NCI-H82 treated with DMSO at 0.1 percent for 48 hours (cell line): ENCODE measurements at regions not wholly inside any gene's neighbourhood (a gene's known extent, or its start where the extent isn't known, plus 50 kb on each side); places are given as distances from the start of the nearest gene placed in this dataset.
A peak's percentile ranks its signal among the peaks of the same experiment; 100 is the strongest.
"Not testable (repeated sequence)": the region's sequence is repeated elsewhere in the genome, so short reads cannot be mapped to it uniquely, and the experiment has no call there.

Experiments
- DNase-seq: peaks from one replicate; lab custom pipeline; 2025; ENCODE audit not compliant: unreplicated experiment; lab: John Stamatoyannopoulos, UW

DNA sequence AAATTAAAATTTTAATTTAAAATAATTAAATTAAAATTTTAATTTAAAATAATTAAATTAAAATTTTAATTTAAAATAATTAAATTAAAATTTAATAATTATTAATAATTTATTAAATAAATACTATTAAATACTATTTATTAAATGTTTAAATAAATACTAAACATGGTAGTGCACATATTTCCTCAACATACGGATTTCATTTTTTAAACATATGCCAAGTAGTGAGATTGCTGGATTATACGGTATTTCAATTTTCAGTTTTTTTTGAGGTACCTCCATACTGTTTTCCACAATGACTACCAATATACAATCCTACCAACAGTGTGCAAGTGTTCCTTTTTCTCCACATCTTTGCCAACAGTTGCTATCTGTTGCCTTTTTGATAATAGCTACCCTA lies 852.9 kb upstream of the CDH8 start:
- DNase-seq, result no peak

DNA sequence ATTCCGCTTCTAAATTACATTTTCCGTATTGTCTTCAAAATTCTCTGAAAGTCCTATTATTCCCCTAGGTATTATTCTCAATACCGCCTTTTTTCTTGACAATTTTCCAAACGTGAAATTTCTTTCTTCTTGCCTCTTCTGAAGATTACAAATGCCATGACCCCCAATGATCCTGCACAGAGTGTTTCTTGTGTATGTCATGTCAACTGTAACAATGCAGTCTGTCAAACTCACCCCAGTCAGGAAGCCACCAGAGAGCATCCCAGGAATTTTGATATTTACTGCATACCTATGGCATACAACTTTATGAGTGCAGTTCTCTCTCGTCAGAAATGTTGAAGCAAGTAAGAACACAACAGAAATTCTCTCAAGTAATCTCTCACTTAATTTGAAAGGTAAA lies 847.3 kb upstream of the CDH8 start:
- no peak for DNase-seq

DNA sequence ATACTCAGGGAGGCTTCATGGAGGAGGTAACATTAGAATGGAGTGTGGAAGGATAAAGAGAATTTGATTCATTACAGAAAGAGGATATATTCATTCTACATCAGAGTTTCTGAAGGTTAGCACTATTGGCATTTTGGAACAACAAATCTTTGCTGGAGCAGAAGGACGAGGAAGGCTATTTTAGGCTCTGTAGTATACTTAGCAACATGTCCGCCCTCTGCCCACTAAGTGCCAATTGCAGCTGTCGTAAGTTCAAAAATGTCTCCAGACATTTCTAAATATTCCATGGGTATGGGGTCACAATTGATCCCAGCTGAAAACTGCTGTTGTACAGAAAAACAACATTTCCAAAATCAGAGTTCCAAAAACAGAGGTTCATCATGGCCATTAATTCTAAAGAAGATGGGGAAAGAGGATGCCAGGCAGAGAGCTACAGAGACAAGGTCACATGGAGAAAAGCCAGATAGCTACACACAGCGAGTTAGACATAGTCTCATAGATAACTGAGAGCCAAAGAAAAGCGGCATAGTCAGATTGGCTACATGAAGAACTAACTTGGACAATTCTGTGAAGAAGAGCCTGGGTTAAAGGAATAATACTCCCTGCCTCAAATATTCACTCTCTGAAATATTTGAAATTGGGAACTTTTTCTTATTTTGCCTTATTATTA lies 846.4 kb upstream of the CDH8 start:
- DNase-seq, result no peak

DNA sequence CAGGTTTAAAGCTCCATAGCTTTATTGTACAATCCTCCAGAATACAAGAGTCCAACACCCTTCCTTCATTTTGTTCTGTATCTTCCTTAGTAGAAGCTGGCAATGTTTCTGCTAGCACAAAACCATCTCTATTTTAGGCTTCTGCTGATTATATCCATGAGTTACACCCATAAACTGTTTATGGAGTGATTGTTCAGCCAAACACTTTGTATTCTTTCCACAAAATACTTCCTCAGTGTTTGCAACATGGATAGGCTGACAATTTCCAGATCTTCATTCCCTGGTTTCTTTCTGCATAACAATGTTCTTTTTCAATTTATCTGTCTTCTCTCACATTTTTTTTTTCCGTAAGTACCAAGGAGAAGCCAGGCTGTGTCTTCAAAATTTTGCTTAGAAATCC lies 839.9 kb upstream of the CDH8 start:
- no peak for DNase-seq

DNA sequence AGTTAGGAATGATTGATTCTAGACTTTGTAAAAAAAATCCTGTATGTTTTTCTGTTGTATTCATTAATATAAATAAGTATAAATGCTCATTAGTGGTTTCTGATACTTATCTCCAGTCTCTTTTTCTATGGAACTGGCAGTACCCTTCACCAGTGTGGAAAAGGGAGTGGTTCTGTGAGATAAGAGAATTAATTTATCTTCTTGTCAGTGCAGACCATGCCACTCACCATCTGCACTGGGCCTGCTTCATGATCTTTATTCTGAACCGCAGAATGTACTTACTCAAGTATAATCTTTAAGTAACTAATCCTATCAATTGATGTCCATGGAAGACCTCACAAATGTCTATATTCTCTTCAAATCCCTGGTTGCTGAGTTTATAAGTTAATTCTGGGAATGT lies 836.1 kb upstream of the CDH8 start:
- peak; percentile 84 for DNase-seq

DNA sequence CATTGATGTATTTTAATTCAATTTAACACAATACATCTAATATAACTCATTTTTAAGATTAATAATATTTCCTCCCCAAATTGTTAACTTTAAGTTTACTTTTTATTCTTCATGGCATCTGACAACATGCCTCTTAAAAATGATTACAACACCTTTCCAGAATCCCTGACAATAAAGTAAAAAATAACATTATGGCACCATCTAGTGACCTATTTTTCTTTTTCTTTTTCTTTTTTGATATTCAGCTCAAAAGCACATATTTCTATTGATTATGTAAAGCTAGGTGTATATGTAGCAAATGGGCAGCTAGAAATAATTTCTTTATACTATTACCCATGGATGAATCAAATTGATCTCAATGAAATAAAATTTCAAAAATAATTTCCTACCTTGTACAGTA lies 834.3 kb upstream of the CDH8 start:
- DNase-seq, result peak; percentile 2

DNA sequence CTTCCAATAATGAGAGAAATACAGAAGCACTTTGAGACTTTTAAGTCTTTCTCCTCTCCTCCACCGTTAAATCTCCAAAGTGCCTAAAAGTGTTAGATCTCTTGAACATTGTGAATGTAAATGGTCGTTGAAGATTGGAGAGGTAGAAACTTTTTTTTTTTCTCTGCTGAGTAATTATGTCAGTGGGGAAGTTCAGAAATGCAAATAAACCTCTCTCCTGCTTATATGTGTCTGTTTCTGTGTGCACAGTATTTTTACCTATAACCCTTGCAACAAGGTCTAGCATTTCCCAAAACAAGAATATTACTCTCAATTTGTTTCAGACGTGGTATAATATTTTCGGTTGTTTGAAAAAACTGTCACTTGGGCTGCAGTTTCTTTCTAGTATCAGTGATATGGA lies 833.6 kb upstream of the CDH8 start:
- DNase-seq, result no peak

DNA sequence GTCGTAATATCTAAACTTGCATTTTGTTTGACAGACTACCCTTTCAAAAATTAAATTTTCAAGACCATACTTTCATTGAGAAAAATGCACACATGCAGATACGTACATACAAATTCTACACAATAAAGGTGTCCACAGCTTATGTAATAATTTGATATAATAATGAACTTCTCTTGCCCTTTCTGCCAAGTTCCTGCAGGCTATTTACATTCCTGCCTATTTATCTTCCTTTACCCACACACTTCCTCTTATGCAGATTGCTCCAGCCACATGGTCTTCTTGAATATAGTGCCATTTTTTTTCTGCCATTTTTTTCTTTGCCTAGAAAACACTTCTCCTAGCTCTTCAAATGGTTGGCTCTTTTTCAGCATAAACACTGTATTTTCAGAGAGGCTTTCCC lies 826.9 kb upstream of the CDH8 start:
- no peak for DNase-seq

DNA sequence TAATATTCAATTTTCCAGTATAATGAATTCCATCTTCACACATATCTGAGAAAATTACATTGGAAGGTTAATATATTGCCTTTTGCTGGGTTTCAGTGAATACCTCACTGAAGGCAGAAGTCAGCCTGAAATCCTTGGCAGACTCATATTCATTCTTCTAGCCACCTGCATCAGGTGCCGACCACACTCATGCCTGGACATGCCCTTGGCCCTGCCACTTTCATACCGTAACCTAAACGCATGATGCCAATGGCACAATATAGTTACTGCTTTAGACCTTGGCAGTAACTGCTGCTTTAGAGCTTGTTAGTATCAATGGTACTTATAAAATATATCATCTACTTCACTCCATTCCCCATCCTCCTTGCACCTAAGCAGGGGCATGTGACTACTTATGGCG lies 817.6 kb upstream of the CDH8 start:
- no peak for DNase-seq

DNA sequence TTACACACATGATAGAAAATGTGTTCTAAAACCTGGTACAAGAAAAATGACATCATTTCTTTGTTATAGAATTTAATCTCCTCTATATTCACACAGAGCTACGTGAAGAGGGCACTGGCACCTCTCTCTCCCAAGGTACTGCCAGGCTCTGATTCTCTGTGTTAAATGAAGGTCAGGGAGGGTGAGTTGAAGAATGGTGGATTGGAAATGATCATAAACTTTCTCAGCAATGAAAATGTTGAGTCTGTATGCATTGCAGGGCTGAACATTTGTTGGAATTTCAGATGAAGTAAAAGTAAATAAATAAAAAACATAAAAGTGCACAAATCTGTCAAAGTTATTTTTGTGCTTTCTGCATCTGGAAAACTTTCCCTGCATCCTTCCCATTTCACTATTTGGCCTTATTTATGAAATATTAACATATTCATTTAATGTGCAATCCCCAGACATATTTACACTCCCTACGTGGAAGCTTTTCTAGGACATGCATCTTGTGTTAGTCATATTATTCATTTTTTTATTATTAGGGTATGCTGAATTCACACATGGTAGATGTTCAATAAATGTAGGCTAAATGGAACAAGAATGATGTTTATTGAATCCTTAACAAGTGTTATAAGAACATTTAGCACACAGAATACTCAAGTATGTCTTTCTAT lies 810.3 kb upstream of the CDH8 start:
- no peak for DNase-seq

DNA sequence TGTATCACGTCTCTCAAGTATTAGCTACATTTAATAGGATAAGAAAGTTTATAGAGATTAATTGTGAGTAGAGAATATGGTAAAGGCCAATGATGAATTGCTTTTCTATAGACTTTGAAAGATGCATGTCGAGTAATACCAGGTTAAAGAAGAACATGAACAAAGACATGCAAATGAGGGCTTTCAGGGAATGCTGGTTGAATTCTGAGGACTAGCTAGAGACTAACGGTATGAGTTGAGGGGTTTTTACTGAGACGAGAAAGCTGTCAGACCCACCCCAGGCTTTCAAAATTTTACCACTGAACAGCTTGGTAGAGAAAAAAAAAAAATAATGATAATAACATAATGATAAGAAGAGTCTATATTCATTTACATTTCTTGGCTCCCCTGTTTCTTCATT lies 796.0 kb upstream of the CDH8 start:
- DNase-seq, result no peak

DNA sequence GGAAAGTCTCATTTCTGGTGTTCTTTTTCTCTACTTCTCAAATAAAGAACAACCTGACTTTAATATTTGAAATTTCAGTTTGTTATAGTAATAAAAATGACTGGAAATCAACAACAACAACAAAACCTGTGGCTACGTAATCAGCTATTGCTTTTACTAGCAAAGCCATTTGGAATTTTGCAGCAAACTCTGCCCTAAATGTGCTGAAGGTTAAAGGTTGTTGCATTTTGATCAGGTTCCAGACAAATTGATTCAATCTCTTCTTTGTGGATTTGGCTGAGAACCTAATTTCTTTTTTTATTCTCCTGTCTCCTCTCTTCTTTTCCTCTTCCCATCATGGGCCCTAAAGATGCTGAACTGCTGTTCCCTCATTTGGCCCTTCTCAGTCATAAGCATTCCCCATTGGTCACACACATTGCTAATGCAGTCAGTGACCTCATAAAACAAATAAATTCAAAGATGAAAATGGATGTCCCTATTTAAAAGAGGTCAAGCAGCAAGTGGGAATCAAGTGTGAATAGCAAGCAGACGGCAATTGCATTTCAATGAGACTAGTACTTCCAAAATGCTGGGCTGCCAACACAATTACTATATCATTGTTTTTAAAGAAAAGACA lies 795.1 kb upstream of the CDH8 start:
- DNase-seq, result no peak

DNA sequence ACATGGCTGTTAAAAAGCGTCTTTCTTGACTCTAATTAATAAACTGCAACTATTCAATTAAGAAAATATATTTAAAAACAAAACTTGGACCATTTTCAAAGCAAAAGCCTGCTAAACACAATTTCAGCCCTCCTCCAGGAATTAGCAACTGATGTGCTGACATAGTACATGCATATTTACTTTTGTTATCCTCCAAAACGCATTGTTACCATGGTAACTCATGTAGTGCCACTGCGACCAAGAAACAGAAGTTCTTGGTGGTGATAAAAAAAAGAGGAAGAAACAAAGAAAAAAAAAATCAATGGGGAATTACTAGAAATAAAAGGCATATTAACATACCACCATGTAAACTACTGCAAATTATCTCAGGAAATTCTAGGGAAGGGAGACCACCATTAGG lies 793.4 kb upstream of the CDH8 start:
- no peak for DNase-seq

DNA sequence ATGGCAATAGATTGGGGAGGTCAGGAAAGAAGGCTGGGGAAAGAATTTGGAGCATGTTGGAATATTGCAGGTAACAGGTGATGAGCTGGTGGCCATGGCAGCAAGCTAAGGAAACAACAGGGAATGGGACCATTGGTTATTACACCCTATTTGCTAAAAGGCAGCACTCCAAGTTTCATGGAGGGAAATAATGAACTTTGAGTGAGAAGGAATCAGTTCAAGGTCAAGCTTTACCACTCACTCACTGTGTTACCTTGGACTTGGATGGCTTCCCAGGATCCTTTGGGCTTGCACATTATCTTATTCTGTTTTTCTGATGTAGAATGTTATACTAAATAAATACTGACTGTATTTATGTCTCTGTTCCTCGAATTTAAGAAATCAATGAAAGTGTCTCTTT lies 792.8 kb upstream of the CDH8 start:
- DNase-seq, result no peak

DNA sequence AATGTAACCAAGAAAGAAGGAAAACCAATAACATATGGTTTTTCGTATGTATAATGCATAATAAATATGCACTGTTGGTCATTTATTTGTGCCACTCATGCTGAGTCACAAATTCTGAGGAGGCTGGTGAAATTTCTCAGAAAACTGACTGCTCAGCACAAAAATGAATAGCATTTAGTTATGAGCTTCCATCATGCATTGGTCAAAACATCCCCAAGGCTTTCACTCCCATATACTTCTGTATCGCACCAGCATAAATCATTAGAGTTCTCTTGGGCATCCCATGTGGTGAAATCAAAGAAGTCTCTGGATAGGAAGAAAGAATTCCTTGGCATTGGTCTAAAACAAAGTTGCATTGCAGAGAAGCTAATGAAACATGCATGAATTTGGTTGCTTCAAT lies 785.6 kb upstream of the CDH8 start:
- no peak for DNase-seq

DNA sequence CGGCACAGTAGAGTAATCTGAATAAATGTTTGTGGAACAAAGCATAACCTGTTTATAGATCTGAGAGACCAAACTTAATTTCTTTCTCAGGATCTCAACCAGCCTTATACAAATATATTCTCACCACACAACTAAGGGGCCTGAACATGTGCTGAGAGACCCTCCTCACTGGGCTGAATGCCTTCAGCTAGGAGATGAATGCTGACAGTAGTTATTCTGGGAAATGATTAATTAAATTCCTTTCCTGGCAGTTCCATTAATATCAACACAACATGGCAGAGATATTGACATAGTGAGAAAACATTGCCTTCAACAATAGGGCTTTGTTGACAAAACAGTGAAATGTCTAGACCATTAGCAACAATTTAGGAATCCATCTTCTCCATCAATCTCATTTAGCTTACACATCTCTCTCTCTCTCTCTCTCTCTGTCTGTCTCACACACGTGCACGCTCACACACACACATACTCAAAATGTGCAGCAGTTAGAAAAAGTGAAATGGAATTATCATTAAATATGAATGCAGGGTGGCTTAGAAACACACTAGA lies 780.8 kb upstream of the CDH8 start:
- no peak for DNase-seq

DNA sequence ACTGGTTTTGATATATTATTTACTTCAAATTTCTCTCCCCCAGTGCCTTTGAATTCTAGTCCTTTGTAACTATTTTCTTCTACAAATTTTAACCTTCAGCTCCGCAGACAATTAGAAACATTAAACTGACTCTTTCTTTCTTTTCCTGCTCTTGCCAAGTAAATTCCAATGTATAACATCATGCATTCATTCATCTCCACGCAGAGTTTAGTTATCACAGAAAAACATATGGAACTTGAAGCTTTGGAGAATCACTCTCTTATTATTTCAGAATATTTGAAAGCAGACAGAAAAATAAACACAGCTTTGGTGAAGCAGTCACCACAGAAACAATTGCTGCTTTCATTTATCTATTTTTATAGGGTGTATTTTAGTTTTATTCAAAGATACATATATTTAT lies 778.7 kb upstream of the CDH8 start:
- no peak for DNase-seq

DNA sequence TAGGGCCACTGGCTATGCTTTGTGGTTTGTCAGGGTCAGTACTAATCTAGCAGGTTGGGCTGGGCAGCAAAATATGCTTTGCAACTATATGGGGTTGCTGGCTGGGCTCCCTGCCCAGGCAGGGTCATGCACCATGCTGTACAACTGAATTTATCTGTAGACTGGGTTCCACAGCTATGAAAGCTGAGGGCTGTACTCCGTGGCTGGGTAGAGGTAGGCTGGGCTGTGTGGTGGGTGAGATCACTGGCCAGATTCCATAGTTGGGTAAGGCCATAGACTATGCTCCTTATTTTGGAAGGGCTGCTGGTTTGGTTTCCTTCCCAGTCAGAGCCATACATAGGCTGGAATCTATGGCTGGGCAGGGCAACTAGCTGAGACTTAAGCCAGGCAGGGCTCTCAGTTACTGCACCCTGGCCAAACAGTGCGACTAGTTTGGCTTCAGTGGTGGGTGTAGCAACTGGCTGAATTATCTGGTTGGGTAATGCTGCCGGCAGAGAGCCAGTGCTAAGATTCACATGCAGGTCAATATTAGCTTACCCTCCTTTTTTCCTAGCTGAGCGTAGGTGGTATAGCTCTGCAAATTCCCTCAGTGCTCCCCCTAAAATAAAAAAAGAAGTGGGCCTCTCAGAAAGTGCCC lies 769.1 kb upstream of the CDH8 start:
- no peak for DNase-seq

DNA sequence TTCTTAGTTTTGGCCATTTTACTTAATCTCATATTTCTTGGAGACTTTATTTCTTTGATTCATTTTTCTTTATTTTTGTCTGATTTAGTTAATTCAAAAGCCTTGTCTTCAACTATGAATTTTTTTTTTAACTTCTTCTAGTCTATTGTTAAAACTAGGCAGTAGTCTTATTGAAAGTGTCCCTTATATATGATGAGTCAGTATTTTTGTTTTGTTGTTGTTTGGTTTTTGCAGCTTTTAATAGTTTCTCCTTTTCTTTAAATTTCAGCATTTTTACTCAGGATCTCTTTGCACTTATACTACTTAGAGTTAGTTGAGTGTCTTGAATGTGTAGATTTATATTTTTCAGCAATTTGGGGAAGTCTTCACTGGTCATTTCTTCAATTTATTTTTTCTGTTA lies 758.5 kb upstream of the CDH8 start:
- no peak for DNase-seq

DNA sequence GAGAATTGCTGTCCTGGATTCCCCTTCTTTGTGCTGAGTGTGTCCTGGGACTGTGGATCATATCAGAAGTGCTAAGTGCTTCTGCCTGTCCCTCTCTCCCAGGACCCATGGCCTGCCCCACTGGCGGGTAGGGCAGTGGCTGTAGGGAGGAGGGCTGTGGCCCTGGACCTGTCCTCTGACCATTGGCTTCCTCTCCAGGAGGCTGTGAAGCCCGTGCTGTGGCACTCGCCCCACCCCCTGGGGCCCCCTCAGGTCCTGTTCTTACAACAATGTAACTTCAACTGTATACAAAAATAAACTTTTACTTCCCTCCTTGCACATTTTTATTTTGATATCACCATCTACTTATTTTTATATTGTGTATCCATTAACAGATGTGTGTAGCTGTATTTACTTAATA lies 743.8 kb upstream of the CDH8 start:
- not testable (repeated sequence) for DNase-seq

DNA sequence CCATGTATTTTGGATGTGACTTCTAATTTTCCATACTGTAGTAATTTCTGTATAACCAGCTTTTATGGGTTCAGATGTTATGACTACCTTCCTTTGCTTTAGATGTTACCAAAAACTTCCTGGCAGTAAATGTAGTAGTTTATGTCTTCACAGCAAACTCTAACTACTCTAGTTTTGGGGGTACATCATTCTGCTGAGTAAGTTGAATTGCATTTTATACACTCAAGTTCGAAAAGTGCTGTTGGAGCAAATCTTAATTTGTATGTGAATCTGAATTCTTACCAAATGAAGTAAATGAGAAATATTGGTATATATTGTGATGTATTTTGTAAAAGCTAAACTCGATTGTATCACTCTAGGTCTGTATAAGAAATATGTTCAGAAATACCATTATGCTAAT lies 728.3 kb upstream of the CDH8 start:
- no peak for DNase-seq

DNA sequence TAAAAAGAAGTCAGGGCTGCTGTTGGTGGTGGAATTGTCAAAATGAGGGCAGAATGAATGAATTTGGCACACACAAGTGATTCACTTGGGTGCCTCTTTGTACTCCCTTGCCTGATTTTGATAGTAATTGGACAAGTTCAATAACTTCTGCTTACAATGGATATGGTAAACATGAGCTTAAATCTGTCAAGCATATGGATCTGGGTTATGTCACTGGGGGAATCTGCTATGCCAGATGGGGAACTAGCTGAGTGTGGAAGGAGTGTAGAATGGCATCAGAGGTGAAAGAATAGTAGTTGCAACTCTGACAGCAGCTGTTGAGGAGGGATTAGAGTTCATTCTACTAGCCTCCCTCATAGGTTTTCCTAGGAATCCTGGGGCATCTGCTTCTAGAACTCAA lies 724.2 kb upstream of the CDH8 start:
- peak; percentile 54 for DNase-seq
